ENCODE measurements at regions not wholly inside any gene's neighbourhood (a gene's known extent, or its start where the extent isn't known, plus 50 kb on each side); places are given as distances from the start of the nearest gene placed in this dataset.

DNA sequence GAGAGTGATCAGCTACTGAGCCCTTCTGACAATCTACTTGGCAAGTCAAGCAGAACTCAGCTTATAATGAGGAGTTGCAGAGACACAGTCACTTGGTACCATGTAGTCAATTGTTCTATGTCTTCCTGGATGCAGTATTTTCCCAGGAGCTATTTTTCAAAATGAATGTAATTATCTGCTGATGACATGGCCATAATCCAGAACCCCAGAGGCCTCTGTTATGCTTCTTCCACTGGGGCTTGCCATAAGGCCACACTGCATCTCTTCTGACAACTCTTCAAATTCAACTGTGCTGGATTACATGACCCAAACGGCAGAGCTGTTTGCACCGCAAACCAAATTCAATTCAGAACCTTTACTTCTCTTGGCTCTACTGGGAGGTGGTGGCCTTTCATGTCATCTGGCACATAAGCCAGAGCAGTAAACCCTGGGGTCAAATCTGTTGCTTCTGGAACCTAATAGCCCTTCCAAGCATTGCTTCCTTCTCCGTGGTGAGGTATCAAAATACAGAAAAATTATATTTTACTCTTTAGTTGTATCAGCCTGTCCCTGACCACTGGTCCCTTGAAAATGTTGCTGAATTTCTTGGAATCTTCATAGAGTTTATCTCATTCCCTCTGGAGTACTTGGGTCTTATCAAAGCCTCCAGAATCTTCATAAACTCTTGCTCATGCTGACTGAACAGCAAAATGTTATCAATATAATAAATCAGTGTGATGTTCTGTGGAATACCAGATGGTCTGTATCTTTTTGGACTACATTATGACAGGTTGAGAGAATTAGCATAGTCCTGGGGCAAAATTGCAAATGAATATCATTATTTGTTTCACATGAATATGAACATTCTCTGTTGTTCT lies 79.4 kb upstream of the DCN start:
- H3K9me3 ChIP-seq (ENCODE audit: low read depth): no peaks in the 10 kb centered on the region
- DNase-seq (ENCODE audit: low spot score): no peak
- no peaks in the 10 kb centered on the region for H3K4me1 ChIP-seq (ENCODE audit: insufficient read depth)
- H4K20me1 ChIP-seq (ENCODE audit: insufficient read depth, poor library complexity, severe bottlenecking): no peaks in the 10 kb centered on the region
- no peaks in the 10 kb centered on the region for H3K9me2 ChIP-seq (replicated peaks; ENCODE audit: insufficient read depth)
- H3K4me2 ChIP-seq: no peak overlapping the region
- TF ChIP-seq, protein P1, sequence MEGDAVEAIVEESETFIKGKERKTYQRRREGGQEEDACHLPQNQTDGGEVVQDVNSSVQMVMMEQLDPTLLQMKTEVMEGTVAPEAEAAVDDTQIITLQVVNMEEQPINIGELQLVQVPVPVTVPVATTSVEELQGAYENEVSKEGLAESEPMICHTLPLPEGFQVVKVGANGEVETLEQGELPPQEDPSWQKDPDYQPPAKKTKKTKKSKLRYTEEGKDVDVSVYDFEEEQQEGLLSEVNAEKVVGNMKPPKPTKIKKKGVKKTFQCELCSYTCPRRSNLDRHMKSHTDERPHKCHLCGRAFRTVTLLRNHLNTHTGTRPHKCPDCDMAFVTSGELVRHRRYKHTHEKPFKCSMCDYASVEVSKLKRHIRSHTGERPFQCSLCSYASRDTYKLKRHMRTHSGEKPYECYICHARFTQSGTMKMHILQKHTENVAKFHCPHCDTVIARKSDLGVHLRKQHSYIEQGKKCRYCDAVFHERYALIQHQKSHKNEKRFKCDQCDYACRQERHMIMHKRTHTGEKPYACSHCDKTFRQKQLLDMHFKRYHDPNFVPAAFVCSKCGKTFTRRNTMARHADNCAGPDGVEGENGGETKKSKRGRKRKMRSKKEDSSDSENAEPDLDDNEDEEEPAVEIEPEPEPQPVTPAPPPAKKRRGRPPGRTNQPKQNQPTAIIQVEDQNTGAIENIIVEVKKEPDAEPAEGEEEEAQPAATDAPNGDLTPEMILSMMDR (IDR thresholded peaks at IDR 0.05; ENCODE audit: poor library complexity): no peak
- TF ChIP-seq EZH2 (IDR thresholded peaks at IDR 0.05; ENCODE audit: borderline replicate concordance) (no peak), EZH2phosphoT487 (IDR thresholded peaks at IDR 0.05; ENCODE audit: low read depth, severe bottlenecking, unreplicated experiment) (no peak)
- WGBS (ENCODE audit: low lambda C conversion rate, missing lambda C conversion rate): 74% methylated on average over 3 of the region's 3 CpGs
- no peaks in the 10 kb centered on the region for H3K79me2 ChIP-seq
- H3K4me3 ChIP-seq: no peak overlapping the region
- H3K27me3 ChIP-seq: no peaks in the 10 kb centered on the region
- no peak overlapping the region for H2AFZ ChIP-seq
- H3K36me3 ChIP-seq (replicated peaks; ENCODE audit: insufficient read depth, low read depth): no peaks in the 10 kb centered on the region
- no peak overlapping the region for H3K27ac ChIP-seq

GRCh38 chr12:91256411-91256810 lies 73.8 kb upstream of the DCN start:
- Histone ChIP-seq H3K36me3 (replicated peaks; ENCODE audit: insufficient read depth, low read depth) (no peaks in the 10 kb centered on the region), H3K9me2 (replicated peaks; ENCODE audit: insufficient read depth) (no peaks in the 10 kb centered on the region), H3K27me3 (no peaks in the 10 kb centered on the region), H4K20me1 (ENCODE audit: insufficient read depth, poor library complexity, severe bottlenecking) (no peaks in the 10 kb centered on the region), H3K4me1 (ENCODE audit: insufficient read depth) (peaks cover 13% of the 10 kb centered on the region), H3K4me3 (no peak overlapping the region), H3K4me2 (peak overlapping the region; percentile 59), H3K79me2 (no peaks in the 10 kb centered on the region), H3K9me3 (ENCODE audit: low read depth) (no peaks in the 10 kb centered on the region), H2AFZ (no peak overlapping the region), H3K27ac (peak overlapping the region; percentile 24)
- DNase-seq (ENCODE audit: low spot score): peak; percentile 9
- TF ChIP-seq, protein P1 (IDR thresholded peaks at IDR 0.05; ENCODE audit: poor library complexity): no peak
- TF ChIP-seq EZH2 (IDR thresholded peaks at IDR 0.05; ENCODE audit: borderline replicate concordance) (no peak), EZH2phosphoT487 (IDR thresholded peaks at IDR 0.05; ENCODE audit: low read depth, severe bottlenecking, unreplicated experiment) (no peak)
- 47% methylated on average over 5 of the region's 5 CpGs for WGBS (ENCODE audit: low lambda C conversion rate, missing lambda C conversion rate)

GRCh38 chr12:91252341-91252740 lies 69.7 kb upstream of the DCN start:
- H3K27ac ChIP-seq: no peak overlapping the region
- DNase-seq (ENCODE audit: low spot score): no peak
- H3K36me3 ChIP-seq (replicated peaks; ENCODE audit: insufficient read depth, low read depth): no peaks in the 10 kb centered on the region
- no peak overlapping the region for H3K4me3 ChIP-seq
- H3K9me3 ChIP-seq (ENCODE audit: low read depth): no peaks in the 10 kb centered on the region
- H3K4me2 ChIP-seq: no peak overlapping the region
- no peaks in the 10 kb centered on the region for H3K27me3 ChIP-seq
- H3K79me2 ChIP-seq: no peaks in the 10 kb centered on the region
- no peaks in the 10 kb centered on the region for H3K9me2 ChIP-seq (replicated peaks; ENCODE audit: insufficient read depth)
- 81% methylated on average over 3 of the region's 3 CpGs for WGBS (ENCODE audit: low lambda C conversion rate, missing lambda C conversion rate)
- TF ChIP-seq EZH2phosphoT487 (IDR thresholded peaks at IDR 0.05; ENCODE audit: low read depth, severe bottlenecking, unreplicated experiment) (no peak), EZH2 (IDR thresholded peaks at IDR 0.05; ENCODE audit: borderline replicate concordance) (no peak)
- TF ChIP-seq, protein P1 (IDR thresholded peaks at IDR 0.05; ENCODE audit: poor library complexity): no peak
- no peak overlapping the region for H2AFZ ChIP-seq
- H4K20me1 ChIP-seq (ENCODE audit: insufficient read depth, poor library complexity, severe bottlenecking): no peaks in the 10 kb centered on the region
- peaks cover 21% of the 10 kb centered on the region for H3K4me1 ChIP-seq (ENCODE audit: insufficient read depth)

Data from hepatocyte (in vitro differentiated cells).